Keratinocyte (primary cell): ENCODE measurements at regions not wholly inside any gene's neighbourhood (a gene's known extent, or its start where the extent isn't known, plus 50 kb on each side); places are given as distances from the start of the nearest gene placed in this dataset.

ENCODE experiments used
- CTCF ChIP-seq, 3 experiments: IDR thresholded peaks in 1 of 3; conservative IDR thresholded peaks in 1 of 3; optimal IDR thresholded peaks in 1 of 3; 2 replicates in 2 of 3; 3 replicates in 1 of 3; pipeline versions ENCODE3 to v1.5.1; 2011; ENCODE audit warnings: low read length in 3 of 3, mild to moderate bottlenecking in 3 of 3, moderate library complexity in 2 of 3, control low read depth in 1 of 3, inconsistent platforms in 1 of 3; ENCODE audit not compliant: insufficient read depth in 2 of 3; ENCODE audit errors: extremely low read depth in 1 of 3
- EZH2 ChIP-seq: IDR thresholded peaks from one replicate; pipeline ENCODE4 v1.6.1; 2012; ENCODE audit warnings: inconsistent platforms, mild to moderate bottlenecking, low read length, moderate library complexity

GRCh38 chr1:36539526-36539925, 56.8 kb upstream of the CSF3R start:
- TF ChIP-seq CTCF (optimal IDR thresholded peaks at IDR 0.05 in 1 of 3, IDR thresholded peaks at IDR 0.05 in 1 of 3, conservative IDR thresholded peaks at IDR 0.05 in 1 of 3; ENCODE audit: extremely low read depth in 1 of 3, insufficient read depth in 2 of 3, low read length in 3 of 3) (no peak), EZH2 (no peak)
